HepG2 (cell line): ENCODE measurements at regions not wholly inside any gene's neighbourhood (a gene's known extent, or its start where the extent isn't known, plus 50 kb on each side); places are given as distances from the start of the nearest gene placed in this dataset.

Experiments
- ATAC-seq: fragments of 200-7000 bp; cut with Tn5 transposase; 3 replicates; pipeline ENCODE4 v1.9.1; 2020; ENCODE audit warnings: mild to moderate bottlenecking, moderate library complexity
- BruUV-seq: library from RNA; stranded (reverse); fragments of 400-500 nt; replicated peaks from 2 replicates; lab custom pipeline; 2021; lab: Mats Ljungman, UMichigan
- CTCF ChIA-PET: fragments of 300-600 bp; formaldehyde crosslinking; extraction: SDS; loops from one replicate; lab custom pipeline; 2021; ENCODE audit warnings: low total read pairs, inconsistent platforms, low intra/inter-chr PET ratio; lab: Yijun Ruan, JAX
- POLR2A ChIA-PET: fragments of 350-600 bp; sonication (Branson Sonifier 250); formaldehyde crosslinking; loops from one replicate; lab custom pipeline; 2020; ENCODE audit warnings: antibody characterized with exemption, inconsistent platforms; lab: Yijun Ruan, JAX
- DNase-seq: peaks from one replicate; pipeline ENCODE4 v3.0.0-alpha.2; 2015; ENCODE audit warnings: low spot score
- FAIRE-seq: peaks from 3 replicates; lab custom pipeline; 2011; peaks lifted over from hg19 to GRCh38; lab: Jason Lieb, UNC
- H2AFZ ChIP-seq: one replicate; pipeline ENCODE4 v1.6.1; 2011; ENCODE audit warnings: low read length, inconsistent platforms
- H3K27ac ChIP-seq: fragments of 300-600 bp; 3 replicates; pipeline ENCODE4 v1.8.0; 2011; ENCODE audit warnings: mixed run types, mild to moderate bottlenecking, mixed read lengths, low read length, inconsistent platforms; ENCODE audit not compliant: insufficient read depth; ENCODE audit errors: extremely low read length
- H3K27me3 ChIP-seq, 2 experiments: fragments of 200-600 bp in 1 of 2; 2 replicates in 1 of 2; 3 replicates in 1 of 2; pipeline versions ENCODE4 v1.6.0 to v1.8.0; 2011; ENCODE audit warnings: low read length in 2 of 2, mild to moderate bottlenecking in 2 of 2, moderate library complexity in 2 of 2, inconsistent platforms in 1 of 2; ENCODE audit not compliant: insufficient read depth in 2 of 2, control insufficient read depth in 1 of 2
- H3K36me3 ChIP-seq, 2 experiments: fragments of 200-600 bp in 1 of 2; replicated peaks in 1 of 2; 2 replicates in 1 of 2; 3 replicates in 1 of 2; pipeline versions ENCODE4 v1.5.1 to v1.8.0; 2011; ENCODE audit warnings: low read length in 2 of 2, inconsistent platforms in 1 of 2; ENCODE audit not compliant: insufficient read depth in 2 of 2, control insufficient read depth in 1 of 2
- H3K4me1 ChIP-seq: 2 replicates; pipeline ENCODE4 v1.5.1; 2012; ENCODE audit warnings: low read length, inconsistent platforms; ENCODE audit not compliant: insufficient read depth
- H3K4me2 ChIP-seq: 2 replicates; pipeline ENCODE4 v1.6.0; 2011; ENCODE audit warnings: low read depth, low read length, inconsistent platforms
- H3K4me3 ChIP-seq, 3 experiments: fragments of 200-600 bp in 1 of 3; sonication (generic), shearing (Covaris generic) in 1 of 3; replicated peaks in 1 of 3; 2 replicates each; pipeline ENCODE4 v1.5.1; 2011 to 2016; ENCODE audit warnings: low read length in 3 of 3, inconsistent platforms in 2 of 3, low read depth in 2 of 3, mild to moderate bottlenecking in 2 of 3, control low read depth in 1 of 3, mixed read lengths in 1 of 3; ENCODE audit not compliant: insufficient read depth in 1 of 3
- H3K79me2 ChIP-seq: one replicate; pipeline ENCODE4 v1.6.1; 2011; ENCODE audit warnings: low read length, inconsistent platforms; ENCODE audit not compliant: insufficient read depth
- H3K9ac ChIP-seq: 2 replicates; pipeline ENCODE4 v1.6.0; 2011; ENCODE audit warnings: mild to moderate bottlenecking, low read depth, low read length, inconsistent platforms; ENCODE audit not compliant: insufficient read depth
- H3K9me3 ChIP-seq: 2 replicates; pipeline ENCODE4 v1.5.1; 2012; ENCODE audit warnings: mild to moderate bottlenecking, low read length
- H4K20me1 ChIP-seq: 2 replicates; pipeline ENCODE4 v1.6.0; 2011; ENCODE audit warnings: inconsistent platforms, mild to moderate bottlenecking, low read length, moderate library complexity; ENCODE audit not compliant: insufficient read depth
- CEBPG ChIP-seq: IDR thresholded peaks from 2 replicates; pipeline ENCODE4 v1.6.1; 2016
- HIVEP1 ChIP-seq: sonication (generic); formaldehyde crosslinking; IDR thresholded peaks from 2 replicates; pipeline ENCODE4 v1.4.0; 2020; ENCODE audit warnings: mild to moderate bottlenecking, missing genetic modification reagents
- HOXA9 ChIP-seq: sonication (generic); formaldehyde crosslinking; IDR thresholded peaks from 2 replicates; pipeline ENCODE4 v1.8.1; 2022; ENCODE audit warnings: missing genetic modification reagents, mild to moderate bottlenecking, moderate library complexity, borderline replicate concordance
- KAT2B ChIP-seq: fragments of 150-350 bp; IDR thresholded peaks from 2 replicates; pipeline ENCODE4 v1.6.1; 2014; ENCODE audit warnings: low read depth, low read length, borderline replicate concordance
- MAF1 ChIP-seq: sonication (generic); formaldehyde crosslinking; IDR thresholded peaks from 2 replicates; pipeline ENCODE4 v1.5.0; 2020; ENCODE audit warnings: missing genetic modification reagents, borderline replicate concordance
- MIER3 ChIP-seq: IDR thresholded peaks from 2 replicates; pipeline ENCODE4 v1.6.1; 2016; ENCODE audit warnings: missing compliant biosample characterization, borderline replicate concordance
- NR2C2 ChIP-seq: sonication (generic); formaldehyde crosslinking; IDR thresholded peaks from 2 replicates; pipeline ENCODE4 v1.4.0; 2020; ENCODE audit warnings: missing genetic modification reagents, mild to moderate bottlenecking, moderate library complexity, borderline replicate concordance
- POLR2AphosphoS2 ChIP-seq: IDR thresholded peaks from 2 replicates; pipeline ENCODE4 v1.6.1; 2011; ENCODE audit warnings: low read depth, low read length, improper control_type of control experiment
- PRPF4 ChIP-seq: fragments of 200-400 bp; formaldehyde crosslinking; IDR thresholded peaks from 2 replicates; pipeline ENCODE4 v1.6.1; 2016; ENCODE audit warnings: low read length, low read depth; ENCODE audit not compliant: poor library complexity, severe bottlenecking
- RFX5 ChIP-seq: IDR thresholded peaks from 2 replicates; pipeline ENCODE4 v1.6.1; 2011; ENCODE audit warnings: low read depth, low read length, improper control_type of control experiment
- SSRP1 ChIP-seq: IDR thresholded peaks from 2 replicates; pipeline ENCODE4 v1.6.1; 2016; ENCODE audit warnings: control low read depth
- TOPORS ChIP-seq: sonication (generic); formaldehyde crosslinking; IDR thresholded peaks from 2 replicates; pipeline ENCODE4 v1.8.0; 2023; ENCODE audit warnings: mild to moderate bottlenecking, missing genetic modification reagents
- ZFP90 ChIP-seq: sonication (generic); formaldehyde crosslinking; IDR thresholded peaks from 2 replicates; pipeline ENCODE4 v1.8.0; 2022; ENCODE audit warnings: missing genetic modification reagents, mild to moderate bottlenecking, inconsistent platforms, borderline replicate concordance
- ZNF101 ChIP-seq: sonication (generic); formaldehyde crosslinking; IDR thresholded peaks from 2 replicates; pipeline ENCODE4 v1.4.0; 2020; ENCODE audit warnings: mild to moderate bottlenecking, low read depth, missing genetic modification reagents, borderline replicate concordance
- ZNF234 ChIP-seq: sonication (generic); formaldehyde crosslinking; conservative IDR thresholded peaks from 2 replicates; pipeline ENCODE4 v1.5.1; 2020; ENCODE audit warnings: mild to moderate bottlenecking, missing genetic modification reagents
- ZNF383 ChIP-seq: sonication (generic); formaldehyde crosslinking; IDR thresholded peaks from 2 replicates; pipeline ENCODE4 v1.4.0; 2020; ENCODE audit warnings: missing genetic modification reagents, mild to moderate bottlenecking, borderline replicate concordance
- ZNF615 ChIP-seq: sonication (generic); formaldehyde crosslinking; IDR thresholded peaks from 2 replicates; pipeline ENCODE4 v1.5.0; 2020; ENCODE audit warnings: mild to moderate bottlenecking, missing genetic modification reagents, borderline replicate concordance
- ZNF660 ChIP-seq: sonication (generic); formaldehyde crosslinking; IDR thresholded peaks from 2 replicates; pipeline ENCODE4 v1.5.1; 2020; ENCODE audit warnings: mild to moderate bottlenecking, low read depth, missing genetic modification reagents, borderline replicate concordance
- ZNF7 ChIP-seq: IDR thresholded peaks from 2 replicates; pipeline ENCODE4 v1.6.1; 2016; ENCODE audit warnings: missing biosample characterization, missing genetic modification reagents
- WGBS: methylation state at CpG from one replicate; pipeline ENCODE4 v1.1.6; 2017; ENCODE audit warnings: low lambda C conversion rate; 5-methylcytosine and 5-hydroxymethylcytosine counted together
- in situ Hi-C: cut with HindIII; loops from 2 replicates; pipeline ENCODE4 v1.10.0; 2017; ENCODE audit warnings: low pct_unique_long_range_greater_than_20kb; ENCODE audit not compliant: extremely low pct_ligation_motif_present
- intact Hi-C: fragments of 100-400 bp; cut with micrococcal nuclease; formaldehyde crosslinking; loops from one replicate; pipeline ENCODE4 v1.10.0; 2022; ENCODE audit not compliant: unreplicated experiment
- TF ChIP-seq, protein P1 (sequence below): IDR thresholded peaks from 2 replicates; pipeline ENCODE4 v1.6.1; 2016; ENCODE audit warnings: mild to moderate bottlenecking, missing biosample characterization, missing genetic modification reagents

GRCh38 chr1:188166654-188167053, 1337.9 kb downstream of the PLA2G4A start:
- no TSS peak for BruUV-seq
- TF ChIP-seq SSRP1 (no peak), ZNF615 (CRISPR knock-in tag) (no peak), RFX5 (no peak), ZNF7 (CRISPR knock-in tag) (no peak), NR2C2 (CRISPR knock-in tag) (no peak), ZNF234 (CRISPR knock-in tag) (no peak), ZFP90 (CRISPR knock-in tag) (no peak), MIER3 (CRISPR knock-in tag) (no peak), HIVEP1 (CRISPR knock-in tag) (no peak), KAT2B (no peak), CEBPG (no peak), ZNF101 (CRISPR knock-in tag) (no peak), TOPORS (CRISPR knock-in tag) (no peak), HOXA9 (CRISPR knock-in tag) (no peak), MAF1 (CRISPR knock-in tag) (no peak), PRPF4 (no peak), ZNF383 (no peak), ZNF660 (CRISPR knock-in tag) (no peak), POLR2AphosphoS2 (no peak)
- TF ChIP-seq, protein P1, sequence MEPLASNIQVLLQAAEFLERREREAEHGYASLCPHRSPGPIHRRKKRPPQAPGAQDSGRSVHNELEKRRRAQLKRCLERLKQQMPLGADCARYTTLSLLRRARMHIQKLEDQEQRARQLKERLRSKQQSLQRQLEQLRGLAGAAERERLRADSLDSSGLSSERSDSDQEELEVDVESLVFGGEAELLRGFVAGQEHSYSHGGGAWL (CRISPR knock-in tag): no peak
- Histone ChIP-seq H4K20me1 (no peaks in the 10 kb centered on the region), H3K36me3 (no peaks in the 10 kb centered on the region), H3K4me3 (no peak overlapping the region), H3K27ac (no peak overlapping the region), H3K27me3 (no peaks in the 10 kb centered on the region), H3K9ac (no peak overlapping the region), H3K79me2 (no peaks in the 10 kb centered on the region), H3K9me3 (no peaks in the 10 kb centered on the region), H3K4me1 (no peaks in the 10 kb centered on the region), H2AFZ (no peak overlapping the region), H3K4me2 (no peak overlapping the region)
- intact Hi-C loops (no loop called here), in situ Hi-C loops (no loop called here)
- ChIA-PET POLR2A (no interaction called here), CTCF (no interaction called here)
- FAIRE-seq (no peak), DNase-seq (no peak), ATAC-seq (no peak)
- WGBS: 0% methylated on average over 1 of the region's 1 CpG
